Fibroblast of skin of right quadriceps (primary cell): ENCODE measurements at regions not wholly inside any gene's neighbourhood (a gene's known extent, or its start where the extent isn't known, plus 50 kb on each side); places are given as distances from the start of the nearest gene placed in this dataset.

Experiments used
- DNase-seq: peaks from one replicate; pipeline ENCODE4 v3.0.0-alpha.2; 2013

DNA sequence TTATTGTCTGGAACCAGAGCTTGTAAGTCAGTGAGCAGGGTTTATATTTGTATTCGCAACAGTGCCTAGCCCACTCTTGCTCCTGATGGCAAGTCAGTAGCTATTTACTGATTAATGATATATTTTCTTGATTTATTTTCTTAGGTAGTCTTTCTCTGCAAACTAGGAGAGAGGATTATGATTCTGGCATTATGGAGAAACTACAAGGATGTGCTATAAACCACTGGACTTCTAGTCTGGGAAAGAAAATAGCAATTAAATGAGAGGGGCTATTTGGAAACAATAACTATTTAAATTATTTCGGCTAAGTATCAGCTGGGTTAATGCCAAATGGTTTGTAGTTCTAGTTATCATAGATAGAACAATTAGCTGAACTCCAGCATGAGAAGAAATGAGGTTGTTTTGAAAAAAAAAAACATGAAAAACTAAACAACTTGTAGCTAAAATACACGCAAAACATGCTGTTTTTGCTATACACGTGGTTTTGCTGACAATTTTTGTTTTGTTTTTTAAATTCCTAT lies 304.9 kb upstream of the TCF21 start:
- no peak for DNase-seq

DNA sequence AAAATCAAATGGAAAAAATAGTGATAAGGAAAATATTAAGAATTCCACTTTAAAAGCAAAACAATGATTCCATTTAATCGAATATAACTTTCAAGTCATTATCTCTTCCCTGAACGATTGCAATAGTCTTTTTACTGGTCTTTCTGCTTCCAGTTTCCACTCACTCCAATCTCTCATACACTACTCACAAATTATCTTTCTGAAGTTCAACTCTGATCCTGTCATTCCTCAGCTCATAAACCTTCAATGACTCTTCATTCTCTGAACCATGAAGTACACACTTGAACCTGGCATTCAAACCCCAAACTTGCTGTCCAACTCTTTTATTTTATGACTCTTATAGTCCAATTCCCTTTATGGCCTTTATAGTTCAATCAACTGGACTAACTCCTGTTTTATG lies 304.1 kb upstream of the TCF21 start:
- DNase-seq = no peak

DNA sequence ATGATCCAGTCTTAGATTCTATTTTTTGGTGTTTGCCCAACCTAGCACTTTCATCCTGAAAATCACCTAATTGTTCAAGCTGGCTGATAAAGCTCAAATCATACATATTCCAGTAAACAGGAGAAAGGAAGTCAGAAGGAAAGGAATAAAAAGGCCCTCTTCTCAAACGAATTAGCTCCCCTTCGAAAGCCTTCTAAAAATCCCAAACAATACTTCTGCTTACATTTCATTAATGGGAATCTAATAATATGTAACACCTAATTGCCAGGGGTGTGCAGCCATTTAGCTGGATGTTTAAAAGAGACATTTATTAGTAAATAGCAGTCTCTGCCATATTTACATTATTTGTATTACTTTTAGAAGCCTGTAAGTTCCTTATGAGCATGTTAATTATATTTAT lies 302.9 kb upstream of the TCF21 start:
- DNase-seq = no peak

DNA sequence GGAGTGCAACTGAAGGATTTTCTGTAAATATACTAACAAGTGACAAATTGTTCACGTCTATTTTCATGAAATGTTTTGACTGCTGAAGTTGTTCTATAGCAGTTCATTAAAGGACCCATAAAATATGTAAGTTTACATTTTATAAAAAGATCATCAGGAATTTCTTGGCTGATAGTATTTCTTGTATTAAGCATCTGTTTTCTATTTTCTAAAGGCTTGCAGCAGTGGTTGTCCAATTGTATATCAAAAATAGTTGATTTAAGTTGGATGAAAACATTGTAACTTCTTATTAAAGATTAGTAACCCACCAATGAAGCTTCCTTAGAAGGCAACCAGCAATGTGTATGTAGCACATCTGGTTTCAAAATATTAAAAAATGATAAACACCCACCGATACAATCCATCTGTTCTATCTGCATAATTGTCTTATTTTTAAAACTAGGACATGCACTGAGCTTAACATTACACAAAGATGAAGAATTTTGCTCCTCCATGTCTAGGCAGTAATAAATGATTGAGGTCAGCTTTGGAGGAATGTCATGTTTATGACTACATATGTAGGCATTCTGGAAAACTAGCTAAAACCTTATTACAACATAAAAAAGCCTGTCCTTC lies 301.3 kb upstream of the TCF21 start:
- peak; percentile 86 for DNase-seq

DNA sequence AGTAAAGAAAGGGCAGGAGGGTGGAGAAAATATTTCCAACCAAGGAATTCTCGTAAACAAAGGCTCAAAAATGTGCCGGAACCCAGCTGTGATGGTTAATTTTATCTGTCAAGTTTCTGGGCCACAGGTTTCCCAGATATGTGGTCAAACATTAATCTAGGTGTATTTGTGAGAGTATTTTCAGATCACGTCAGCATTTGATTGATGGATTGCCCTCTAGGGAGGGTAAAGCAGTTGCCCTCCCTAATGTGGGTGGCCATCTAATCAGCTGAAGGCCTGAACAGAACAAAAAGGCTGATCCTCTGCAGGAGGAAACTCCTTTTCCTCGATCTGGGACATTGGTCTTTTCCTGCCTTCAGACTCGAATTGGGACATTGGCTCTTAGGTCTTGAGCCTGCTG lies 298.7 kb upstream of the TCF21 start:
- no peak for DNase-seq

DNA sequence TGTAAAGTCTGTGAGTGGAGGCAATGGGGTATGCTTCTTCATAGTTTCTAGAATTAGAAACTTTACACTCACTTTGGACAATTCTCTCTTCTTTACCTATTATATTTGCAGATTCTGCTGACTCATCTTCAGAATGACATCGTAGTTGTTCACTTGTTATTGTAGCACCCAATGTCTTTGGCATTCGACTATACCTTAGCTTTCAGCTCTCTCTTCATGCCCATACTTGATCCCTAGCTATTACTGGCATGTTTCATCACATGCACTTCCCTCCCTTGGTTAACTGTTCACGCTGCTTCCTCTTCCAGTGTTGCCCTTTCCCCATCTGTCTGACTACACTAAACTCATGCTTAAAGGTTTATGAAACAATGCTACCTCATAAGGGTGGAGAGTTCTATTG lies 298.1 kb upstream of the TCF21 start:
- peak; percentile 36 for DNase-seq

DNA sequence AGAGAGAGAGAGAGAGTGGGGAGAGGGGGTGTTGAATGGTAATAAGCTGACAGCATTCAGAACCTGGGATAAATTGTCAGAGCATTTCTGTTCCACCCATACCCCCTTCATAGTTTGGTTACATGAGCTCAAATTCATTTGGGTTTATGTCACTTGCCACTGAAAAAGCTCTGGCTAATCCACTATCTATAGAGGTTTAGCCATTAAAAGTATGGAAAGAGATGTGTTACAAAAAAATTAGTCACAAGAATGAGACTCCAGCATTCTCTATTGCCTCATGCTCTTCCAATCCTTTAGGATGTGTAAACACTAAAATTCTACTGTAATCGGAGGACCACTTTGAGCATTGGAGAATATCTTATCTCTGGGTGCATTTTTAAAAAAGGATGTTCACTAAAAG lies 297.6 kb upstream of the TCF21 start:
- peak; percentile 63 for DNase-seq

DNA sequence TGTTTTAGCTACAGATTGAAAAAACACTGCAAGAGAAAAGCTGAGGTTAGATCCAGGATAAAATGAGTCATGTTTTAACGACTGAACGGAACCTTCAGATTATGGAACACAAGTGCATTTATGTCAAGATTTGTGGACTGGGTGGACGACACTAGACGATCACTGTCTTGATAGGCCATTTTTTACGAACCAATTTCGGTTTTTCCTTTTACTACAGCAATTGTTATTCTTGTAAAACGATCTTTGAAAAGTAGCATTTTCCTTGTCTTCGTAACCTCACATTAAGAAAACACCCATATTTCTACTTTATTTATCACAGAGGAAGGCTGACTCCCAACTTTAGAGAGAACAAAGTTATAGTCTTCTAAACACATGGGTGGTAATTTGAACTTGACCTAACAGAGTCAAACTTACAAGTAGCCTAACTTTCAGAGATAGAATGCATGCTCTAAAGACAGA lies 294.2 kb upstream of the TCF21 start:
- DNase-seq = peak; percentile 13

DNA sequence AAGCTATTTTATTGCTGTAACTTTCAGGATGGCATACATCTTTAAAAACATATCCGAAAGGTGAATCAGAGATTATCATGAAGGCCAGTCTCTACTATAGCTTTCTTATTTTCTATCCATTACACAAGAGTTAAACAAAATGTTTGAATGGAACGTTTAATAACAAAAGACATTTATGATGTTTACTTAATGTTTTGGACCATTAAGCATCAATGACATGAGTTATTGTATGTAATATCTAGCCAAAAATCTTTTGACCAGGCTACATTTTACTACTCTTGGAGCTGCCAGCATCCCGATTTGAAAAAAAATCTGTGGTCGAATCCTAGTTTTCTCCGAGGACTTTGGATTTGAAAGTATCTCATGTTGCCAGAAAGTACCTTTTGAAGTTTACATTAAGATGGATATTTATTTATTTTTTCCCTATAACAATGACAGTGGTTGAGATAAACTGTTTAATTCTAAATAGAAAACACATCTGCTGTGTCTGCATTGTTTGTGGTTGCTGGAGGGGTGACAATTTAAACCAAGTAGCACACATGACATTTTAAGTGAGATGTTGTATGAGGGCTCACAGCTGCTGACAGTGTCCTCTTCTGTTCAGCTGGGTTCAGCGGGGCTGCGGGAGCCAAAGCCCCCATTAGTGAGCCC lies 293.7 kb upstream of the TCF21 start:
- peak; percentile 66 for DNase-seq

DNA sequence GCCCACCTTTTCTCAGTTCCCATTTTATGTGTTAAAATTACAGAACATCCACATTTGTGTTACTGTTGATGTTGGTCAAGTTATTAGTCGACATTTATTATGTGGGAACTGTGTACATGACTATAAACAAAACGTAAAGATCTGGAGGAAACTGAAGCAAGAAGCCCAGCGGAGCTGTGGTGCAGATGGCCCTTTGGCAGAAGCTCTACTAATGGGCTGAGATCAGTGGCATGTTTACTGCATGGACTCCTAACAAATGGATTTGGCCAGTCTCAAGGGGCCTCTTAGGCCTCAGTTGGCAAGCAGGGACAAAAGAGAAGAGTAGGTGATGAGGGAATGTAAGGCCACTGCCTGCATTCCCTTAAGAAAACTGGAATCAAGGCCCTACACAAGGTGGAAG lies 282.1 kb upstream of the TCF21 start:
- DNase-seq = no peak

DNA sequence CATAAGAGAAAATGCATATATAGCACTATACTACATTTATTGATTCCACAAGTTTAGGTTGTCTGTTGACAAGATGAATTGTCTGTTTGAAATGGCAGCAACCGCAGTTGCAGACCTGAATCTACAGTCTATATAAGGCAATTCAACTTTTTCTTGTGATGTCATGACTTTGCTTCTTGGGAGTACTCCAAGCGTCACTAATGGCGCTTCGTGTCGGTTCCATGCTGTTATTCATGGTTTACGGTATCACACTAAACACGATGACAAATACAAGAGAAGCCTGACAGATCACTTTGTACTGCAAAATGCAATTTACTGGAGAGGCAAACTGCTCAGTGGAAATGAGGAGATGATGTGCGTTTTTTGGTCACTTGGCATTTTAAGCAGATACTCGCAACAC lies 280.3 kb upstream of the TCF21 start:
- no peak for DNase-seq

DNA sequence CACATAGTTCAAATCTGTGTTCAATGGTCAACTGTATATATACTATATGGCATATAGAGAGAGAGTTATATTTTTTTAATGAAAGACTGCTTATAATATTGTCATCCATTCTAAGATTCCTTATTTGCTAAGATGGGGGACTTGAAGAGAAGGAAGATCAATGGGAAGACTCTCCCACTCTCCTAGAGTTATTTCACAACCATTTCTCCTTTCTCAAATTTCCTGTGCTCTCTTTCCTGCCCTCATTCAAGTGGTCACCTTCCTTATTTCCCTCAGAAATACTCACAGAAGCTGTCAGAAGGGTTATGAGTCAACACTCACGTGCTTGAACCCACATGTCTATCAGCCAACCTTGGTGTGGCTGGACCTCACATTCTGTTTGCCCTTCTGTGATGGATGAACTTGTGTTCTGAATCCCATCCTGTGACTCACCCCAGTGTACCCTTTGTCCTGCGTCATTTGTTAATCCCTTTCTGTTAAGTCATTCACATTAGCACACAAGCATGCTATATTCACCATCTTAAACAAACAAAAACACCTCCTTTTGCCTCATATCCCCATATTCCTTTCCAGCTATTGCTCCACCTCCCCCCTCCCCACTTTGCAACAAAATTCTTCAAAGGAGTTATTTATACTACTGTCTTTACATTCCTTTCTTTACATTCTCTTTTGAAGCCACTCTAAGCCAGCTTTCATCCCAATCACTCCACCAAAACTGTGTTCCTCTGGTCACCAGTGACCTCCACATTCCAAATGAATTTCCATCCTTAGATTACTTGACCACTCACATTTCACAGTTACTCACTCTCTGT lies 279.3 kb upstream of the TCF21 start:
- peak; percentile 95 for DNase-seq

DNA sequence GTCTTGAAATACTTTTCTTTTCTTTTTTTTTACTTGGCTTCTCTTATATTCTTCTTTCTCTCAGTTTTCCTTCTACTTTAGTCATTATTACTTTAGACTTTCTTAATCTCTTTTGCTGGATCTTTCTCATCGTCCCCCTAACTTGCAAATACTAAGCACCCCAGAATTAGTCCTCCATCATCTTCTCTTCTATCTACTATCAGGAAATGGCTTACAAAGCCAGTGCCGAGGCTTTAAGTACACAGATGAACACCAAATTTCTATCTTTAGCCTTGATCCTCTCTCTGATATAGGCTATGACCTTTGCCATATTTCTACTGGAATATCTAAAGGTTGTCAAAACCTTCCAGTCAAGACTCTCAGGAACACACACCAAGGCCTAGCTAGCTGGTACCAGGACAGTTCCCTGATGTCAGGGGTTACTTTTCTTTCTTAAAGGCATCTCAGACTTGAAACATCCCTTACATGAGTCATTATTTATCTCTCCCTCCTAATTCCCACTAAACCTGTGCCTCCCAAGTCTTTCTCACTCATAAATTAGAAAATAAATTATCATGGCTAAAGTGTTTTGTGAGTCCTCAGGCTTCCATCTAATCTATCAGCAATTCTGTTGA lies 278.6 kb upstream of the TCF21 start:
- DNase-seq = peak; percentile 22

DNA sequence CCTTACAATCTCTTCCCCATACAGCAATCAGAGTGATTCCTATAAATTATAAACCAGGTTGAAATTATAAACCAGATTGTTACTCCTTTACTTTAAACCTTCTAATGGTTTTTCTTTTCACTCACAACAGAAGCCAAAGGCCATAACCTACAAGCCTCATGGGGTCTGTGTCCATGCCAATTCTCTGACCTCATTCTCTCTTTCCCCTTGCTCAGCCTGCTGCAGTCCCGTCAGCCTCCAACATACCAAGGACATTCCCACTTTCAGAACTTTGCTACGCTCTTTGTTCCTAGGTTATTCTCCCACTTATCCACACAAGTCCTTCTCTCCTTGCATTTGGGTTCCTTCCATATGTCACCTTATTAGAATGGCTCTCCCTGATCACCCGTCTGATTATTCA lies 277.9 kb upstream of the TCF21 start:
- DNase-seq = no peak

DNA sequence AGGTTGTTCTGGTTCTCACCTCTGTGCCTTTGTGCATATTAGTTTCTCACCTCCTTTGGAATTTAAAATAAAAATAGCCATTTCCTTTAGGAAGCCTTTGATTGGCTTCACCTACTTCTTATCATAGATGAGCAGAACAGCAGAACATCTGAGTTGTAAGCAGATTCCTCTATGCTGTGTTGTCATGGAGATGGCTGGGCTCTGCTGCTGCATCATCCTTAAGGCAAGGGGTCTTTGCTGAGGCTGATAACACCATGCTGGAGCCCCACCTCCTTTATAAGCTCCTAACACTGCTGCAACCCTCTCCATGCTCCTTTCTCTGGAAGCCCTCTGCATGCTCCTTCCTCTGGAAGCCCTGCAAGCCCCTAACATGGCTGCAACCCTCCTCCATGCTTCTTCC lies 276.5 kb upstream of the TCF21 start:
- DNase-seq = no peak

DNA sequence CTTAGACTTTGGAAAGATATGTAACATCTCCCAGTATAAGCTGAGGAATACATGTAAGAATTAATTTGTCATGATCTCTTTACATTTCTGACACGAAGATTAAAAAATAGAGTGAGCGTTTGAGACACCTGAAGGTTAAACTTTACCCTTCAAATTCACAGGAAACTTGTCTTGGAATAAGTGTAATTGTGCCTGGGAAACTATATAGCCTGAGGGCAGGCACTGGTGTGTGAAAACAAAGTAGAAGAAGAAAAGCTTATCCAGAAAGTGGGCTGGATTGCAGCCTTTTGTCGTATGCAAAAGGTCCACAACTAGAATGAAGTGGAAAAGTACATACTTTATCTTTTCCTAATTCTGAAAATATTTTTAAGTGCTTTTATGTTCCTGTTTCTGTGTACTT lies 275.7 kb upstream of the TCF21 start:
- no peak for DNase-seq

DNA sequence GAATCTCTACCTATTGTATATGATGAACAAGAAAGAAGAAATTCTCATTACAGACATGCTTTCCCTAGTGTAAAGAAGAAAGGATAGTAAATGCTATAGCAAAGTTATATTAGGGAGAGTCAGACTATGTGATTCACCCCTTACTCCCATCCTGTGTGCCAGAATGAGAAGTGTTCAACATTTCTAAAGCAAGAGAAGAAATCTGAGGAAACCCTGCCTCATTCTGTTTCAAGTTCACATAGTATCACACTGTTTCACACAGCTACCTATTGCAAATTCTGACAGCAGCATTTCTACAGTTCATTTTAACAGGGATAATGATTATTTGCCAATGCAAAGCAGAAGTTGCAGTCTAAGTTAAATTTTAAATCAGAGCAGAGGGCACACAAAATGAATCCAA lies 267.2 kb upstream of the TCF21 start:
- DNase-seq = peak; percentile 37

DNA sequence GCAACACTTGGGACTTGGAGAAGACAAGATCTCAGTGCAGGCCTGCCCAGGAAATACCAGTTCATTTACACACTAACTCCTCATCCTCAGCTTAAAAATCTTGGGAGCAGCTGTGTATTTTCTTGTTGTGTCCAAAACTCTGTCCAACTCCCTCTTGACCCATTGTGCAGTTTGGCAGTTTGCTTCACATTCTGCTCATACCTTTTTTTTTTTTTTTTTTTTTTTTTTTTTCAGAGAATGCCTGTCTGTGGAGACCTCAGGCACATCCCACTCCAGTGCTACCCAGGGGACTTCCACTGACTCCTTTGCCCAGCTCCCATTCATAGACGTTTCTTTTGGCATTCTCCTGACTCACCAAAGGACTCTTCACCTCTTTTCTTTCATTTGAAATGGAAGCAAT lies 265.8 kb upstream of the TCF21 start:
- peak; percentile 45 for DNase-seq

DNA sequence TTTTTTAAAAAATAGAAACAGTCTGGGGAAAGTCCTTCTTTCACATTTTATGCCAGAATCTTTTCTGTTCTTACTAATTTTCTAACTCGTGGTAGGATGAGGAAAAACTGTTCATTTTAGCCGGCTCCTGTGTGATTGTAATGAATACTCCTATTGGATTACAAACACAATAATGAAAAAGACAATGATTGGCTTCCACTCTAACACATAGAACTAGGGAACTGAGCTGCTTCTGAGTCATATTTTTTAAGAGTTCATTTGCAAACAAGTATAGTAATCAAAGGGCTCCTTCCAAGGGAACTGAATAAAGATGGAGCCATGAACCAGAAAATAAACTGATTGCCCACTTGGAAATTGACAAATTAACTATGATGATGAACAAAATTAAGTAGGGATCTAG lies 265.3 kb upstream of the TCF21 start:
- DNase-seq = no peak

DNA sequence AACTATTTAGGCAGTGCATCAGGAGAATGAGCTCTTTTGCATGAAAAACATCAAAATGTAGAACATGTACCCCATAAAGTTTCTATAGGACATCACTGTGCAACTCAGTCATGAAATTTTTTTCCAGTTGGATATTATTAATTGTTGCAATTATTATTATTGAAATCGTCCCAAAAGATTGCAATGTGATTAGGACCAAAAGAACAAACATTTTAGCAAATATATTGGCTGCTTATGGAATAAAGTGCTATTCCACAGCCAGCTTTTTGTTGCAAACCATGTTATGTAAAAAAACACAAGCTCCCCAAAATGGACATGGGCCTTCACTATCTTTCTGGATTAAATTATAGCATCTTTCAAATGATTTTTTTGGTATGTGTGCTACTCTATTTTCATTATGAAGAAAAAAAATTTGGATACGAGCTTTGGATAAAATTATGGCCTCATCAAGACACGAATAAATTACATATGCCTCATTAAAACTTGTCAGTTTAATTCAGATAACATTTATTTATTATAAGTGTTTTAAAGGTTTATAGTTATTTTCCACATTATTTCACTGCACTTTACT lies 262.7 kb upstream of the TCF21 start:
- no peak for DNase-seq

DNA sequence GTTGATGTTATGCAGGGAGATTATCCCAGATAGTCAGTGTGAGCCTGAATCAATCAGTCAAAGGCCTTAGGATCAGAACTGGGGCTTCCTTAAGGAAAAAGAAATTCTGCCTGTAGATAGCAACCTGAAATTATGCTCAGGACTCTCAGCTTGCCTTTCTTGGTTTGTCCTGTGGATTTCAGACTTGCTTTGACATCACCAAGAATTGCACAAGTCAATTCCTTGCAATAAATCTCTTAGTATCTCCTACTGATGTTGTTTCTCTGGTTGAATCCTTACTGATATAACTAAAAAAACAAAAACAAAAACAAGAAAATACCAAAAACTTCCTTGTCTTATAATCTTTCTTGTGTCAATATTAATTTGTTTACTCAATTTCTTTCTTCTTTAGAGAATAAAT lies 258.9 kb upstream of the TCF21 start:
- DNase-seq = no peak

DNA sequence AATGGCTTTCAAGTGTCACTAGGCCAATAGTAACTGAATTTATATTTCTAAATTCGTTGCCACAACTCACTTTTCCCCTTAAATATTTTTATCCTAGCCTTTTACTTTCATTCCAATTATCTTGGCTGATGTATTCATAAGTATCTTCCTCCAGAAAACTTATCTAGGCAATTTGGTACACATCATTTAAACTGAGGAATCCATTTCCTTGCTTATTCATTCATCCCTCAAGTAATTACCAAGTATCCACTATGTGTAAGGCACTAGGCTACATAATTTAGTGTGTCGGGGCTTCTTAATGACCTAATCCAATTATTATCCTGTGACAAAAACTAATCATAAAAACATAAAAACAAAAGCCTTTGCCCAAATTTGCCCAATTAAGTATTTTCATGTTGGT lies 258.3 kb upstream of the TCF21 start:
- no peak for DNase-seq

DNA sequence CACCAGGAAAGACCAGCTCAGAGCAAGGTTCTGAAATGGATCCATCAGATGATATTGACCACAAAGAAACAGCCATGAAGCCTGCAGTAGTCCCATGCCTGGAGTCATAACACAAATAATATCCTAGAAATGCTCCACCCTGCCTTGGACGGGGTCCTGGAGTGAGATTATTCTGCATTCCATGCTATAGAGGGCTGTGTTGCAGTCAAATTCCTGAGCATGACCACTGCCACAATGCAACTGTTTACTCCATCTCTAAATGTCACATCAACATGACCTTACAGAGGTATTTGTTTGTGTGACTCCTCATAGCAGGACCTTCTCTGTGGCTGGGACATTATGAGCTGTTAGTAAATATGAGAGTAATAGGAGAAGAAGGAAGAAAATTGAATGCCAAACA lies 257.5 kb upstream of the TCF21 start:
- DNase-seq = peak; percentile 54
